ENCODE measurements at regions not wholly inside any gene's neighbourhood (a gene's known extent, or its start where the extent isn't known, plus 50 kb on each side); places are given as distances from the start of the nearest gene placed in this dataset.
"Not testable (repeated sequence)": the region's sequence is repeated elsewhere in the genome, so short reads cannot be mapped to it uniquely, and the experiment has no call there.

GRCh38 chrX:10974920-10975319 is 136.2 kb upstream of the HCCS start:
- DNase-seq, result no peak

- no peak for DNase-seq
These were observed 131.2 kb upstream of the HCCS start for GRCh38 chrX:10979956-10980355.

DNA sequence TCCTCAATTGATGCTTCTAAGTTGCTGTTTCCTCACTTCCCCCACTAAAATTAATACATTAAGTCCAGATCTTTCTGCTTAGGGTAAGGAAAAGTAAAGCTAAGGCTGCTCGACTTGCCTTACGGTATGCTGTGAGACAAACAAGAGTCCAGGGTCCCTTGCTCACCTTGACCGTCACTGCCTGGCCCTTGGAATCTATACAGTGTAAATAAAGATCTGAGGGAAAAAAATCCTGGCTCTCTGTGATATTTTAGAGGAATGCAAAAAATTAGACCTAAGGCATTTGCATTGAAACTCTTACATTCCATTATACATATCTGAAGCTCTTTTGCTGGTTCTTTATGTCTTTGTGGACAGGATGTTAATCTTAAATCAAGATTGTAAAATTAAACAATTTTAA is 129.6 kb upstream of the HCCS start:
- DNase-seq, result no peak

DNA sequence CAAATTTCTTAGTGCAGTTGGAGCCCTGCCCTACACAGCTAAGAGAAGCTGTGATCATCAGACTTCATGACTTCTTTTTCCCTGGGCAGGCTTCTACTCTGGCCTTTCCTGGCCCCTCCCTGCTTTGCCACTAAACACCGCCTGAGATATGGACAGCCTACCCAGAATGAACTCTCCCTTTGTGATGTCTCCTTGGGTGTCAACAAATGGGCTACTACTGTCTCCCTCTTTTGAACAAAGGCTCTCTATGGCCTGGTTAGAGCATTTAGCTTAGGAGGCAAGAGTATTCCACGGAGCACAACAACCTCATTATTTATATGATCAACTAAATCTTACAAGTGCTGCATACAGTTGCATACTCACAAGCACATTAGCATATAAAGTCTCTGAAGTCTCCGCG is 127.6 kb upstream of the HCCS start:
- no peak for DNase-seq

GRCh38 chrX:10984213-10984612 is 126.9 kb upstream of the HCCS start:
- DNase-seq, result no peak

DNA sequence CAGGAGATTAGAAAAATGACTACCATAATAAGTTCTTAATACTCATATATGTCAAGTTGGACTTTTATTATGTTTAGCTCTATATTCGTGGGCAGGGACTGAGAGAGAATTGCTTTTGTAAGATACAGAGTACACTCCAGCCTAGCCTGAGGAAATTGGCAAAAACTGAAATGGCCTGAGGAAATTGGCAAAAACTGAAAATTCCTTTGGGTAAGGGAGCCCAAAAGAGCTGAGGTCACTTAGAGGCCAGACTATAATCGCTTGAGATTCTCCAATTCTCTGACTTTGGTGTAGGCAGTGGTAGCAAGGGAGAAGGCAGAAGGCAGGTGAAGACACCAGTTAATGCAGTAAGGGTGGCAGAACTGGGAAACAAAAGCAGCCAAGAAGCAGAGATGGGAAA is 124.5 kb upstream of the HCCS start:
- DNase-seq, result no peak

- no peak for DNase-seq
These were observed 122.5 kb upstream of the HCCS start for GRCh38 chrX:10988653-10989052.

DNA sequence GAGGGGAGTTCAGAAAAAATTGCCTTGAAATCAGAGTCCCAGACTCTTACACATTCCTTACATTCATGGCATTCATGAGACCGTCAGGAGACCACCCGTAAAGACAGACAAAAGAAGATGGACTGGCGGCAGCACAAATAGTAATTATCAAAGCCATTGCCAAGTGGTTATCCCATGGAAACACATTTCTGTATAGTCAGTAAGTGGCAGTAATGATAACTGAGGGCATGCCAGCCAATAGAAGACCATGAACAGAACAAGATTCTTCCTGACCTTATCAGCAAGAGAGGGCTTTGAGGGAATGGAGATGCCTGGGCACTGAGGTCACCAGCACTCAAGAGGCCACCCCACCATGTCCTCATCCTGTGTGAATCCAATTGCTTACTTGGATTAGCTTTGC is 121.7 kb upstream of the HCCS start:
- no peak for DNase-seq

- DNase-seq, result no peak
These were observed 120.7 kb upstream of the HCCS start for GRCh38 chrX:10990418-10990817.

- no peak for DNase-seq
These were observed 120.2 kb upstream of the HCCS start for GRCh38 chrX:10990976-10991375.

GRCh38 chrX:10992110-10992509 is 119.0 kb upstream of the HCCS start:
- no peak for DNase-seq

GRCh38 chrX:11007076-11007475 is 104.1 kb upstream of the HCCS start:
- DNase-seq, result not testable (repeated sequence)

DNA sequence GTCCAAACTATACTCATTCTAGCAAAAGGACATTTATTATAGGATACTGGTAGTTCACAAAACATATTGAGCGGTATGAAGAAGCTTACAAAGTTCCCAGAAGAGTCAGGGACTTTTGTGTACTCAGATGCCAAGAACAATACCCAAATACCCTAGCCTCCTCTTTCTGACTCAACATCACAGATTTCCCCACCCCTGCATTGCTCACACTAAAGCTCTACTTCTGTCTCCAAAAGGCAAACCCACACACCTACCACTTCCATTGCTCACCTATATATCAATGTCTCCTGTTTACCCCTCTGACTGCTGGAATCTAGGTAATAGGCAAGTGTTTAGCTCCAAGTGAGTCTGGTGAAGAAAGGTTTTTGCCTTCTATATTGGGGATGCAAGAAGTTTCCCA is 100.7 kb upstream of the HCCS start:
- no peak for DNase-seq

DNA sequence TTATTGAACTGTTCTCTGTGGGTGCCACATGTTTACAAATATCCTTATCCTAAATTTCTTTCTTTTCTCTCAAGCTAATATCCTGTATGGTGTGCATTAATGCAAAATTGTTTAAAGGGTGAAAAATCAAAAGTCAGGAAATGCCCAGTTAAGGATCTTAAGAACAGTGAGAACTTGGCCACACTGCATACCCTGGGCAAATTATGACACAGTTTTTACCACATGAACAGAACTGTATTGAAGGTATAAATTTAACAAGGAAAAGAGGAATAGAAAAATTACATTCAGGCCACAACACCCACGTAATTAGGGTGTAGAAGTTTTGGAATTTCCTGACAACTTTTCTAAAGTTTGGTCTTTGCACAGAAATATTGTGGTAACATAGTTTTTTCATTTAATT is 94.4 kb upstream of the HCCS start:
- DNase-seq, result no peak

- not testable (repeated sequence) for DNase-seq
These were observed 88.5 kb upstream of the HCCS start for GRCh38 chrX:11022588-11022987.

GRCh38 chrX:11039926-11040325 is 71.2 kb upstream of the HCCS start:
- DNase-seq, result no peak

GRCh38 chrX:11040405-11040804 is 70.7 kb upstream of the HCCS start:
- DNase-seq, result no peak

DNA sequence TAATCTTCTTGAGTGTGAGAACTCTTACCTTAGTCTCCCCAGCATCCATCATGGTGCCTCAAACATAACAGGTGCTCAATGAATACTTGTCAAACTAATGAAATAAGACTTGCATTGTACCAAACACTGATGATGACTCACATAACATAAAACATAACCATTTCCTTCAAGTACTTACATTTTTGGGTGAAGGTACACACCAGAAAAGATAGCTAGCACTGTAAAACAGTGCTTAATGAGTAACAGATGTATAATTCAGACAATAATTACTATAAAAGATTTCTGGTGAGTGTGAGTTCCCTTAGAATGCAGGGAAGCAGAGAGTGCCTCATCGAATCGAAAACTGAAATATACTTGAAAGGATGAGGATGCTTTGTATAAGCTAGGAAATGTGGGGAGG is 70.1 kb upstream of the HCCS start:
- no peak for DNase-seq

DNA sequence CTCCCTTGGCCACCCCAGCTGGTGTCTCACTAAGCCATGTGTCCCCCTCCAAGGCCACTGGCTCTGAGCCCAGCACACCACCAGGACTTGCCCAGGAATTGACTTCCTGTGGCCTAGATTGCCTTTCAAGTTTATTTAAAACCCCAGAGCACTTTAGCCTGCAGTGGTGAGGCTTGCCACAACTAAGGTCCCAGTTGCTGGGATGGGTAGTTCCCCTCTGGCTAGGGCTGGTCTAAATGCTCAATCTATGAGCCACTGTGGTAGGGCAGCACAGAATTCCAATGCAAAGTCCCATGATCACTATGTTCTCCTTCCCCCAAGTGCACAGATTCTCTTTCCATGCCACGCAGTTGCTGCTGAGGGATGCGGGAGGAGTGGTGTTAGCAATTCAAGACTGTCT is 61.1 kb upstream of the HCCS start:
- DNase-seq, result no peak

DNA sequence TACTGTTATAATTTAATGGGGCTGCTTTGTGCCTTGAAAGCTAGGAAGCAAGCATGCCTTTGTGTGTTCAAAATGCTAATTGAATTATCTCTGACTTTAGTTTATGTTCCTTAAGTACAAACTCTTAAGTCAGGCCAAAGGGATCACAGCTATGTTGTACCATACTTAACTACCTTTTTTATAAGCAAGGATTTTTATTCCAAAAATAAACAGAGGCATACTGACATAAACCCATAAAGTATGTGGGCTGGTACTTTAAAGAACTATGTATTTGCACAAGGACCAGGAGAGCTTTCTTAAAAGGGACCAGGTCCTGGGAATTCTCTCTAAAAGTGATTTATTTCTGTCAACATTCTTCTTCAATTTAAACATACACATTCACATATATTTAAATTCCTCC is 57.8 kb upstream of the HCCS start:
- no peak for DNase-seq

DNA sequence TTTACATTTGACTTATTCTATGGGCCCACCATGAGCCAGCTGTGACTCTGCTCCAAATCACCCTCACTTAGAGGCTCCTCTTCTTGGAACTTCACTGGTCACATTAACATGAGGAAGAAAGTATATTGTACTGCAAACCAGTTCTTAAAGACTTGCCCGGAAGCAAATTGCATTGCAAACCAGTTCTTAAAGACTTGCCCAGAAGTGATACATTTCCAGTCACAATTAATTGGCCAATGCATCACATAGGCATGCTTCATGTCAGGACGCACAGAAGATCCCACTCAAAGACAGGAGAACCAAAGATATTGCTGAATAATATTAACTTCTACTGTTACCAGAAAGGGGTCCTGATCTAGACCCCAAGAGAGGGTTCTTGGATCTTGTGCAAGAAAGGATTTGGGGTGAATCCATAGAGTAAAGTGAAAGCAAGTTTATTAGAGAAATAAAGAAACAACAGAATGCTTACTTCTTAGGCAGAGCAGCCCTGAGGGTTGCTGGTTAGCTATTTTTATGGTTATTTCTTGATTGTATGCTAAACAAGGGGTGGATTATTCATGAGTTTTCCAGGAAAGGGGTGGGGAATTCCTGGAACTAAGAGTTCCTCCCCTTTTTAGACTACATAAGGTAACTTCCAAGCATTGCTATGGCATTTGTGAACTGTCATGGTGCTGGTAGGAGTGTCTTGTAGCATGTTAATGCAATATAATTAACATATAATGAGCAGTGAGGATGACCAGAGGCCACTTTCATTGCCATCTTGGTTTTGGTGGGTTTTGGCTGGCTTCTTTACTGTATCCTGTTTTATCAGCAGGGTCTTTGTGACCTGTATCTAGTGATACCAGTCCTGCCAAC is 54.6 kb upstream of the HCCS start:
- DNase-seq, result no peak

GRCh38 chrX:11059933-11060332 is 51.2 kb upstream of the HCCS start:
- DNase-seq, result no peak

Data from activated CD4-positive, alpha-beta T cell treated with anti-CD3 and anti-CD28 coated beads, Interleukin-2, amount 50 U/mL, for 48 hours (primary cell).